B cell (primary cell): ENCODE measurements at regions not wholly inside any gene's neighbourhood (a gene's known extent, or its start where the extent isn't known, plus 50 kb on each side); places are given as distances from the start of the nearest gene placed in this dataset.

Source experiments
- CTCF ChIP-seq: fragments of 200-600 bp; IDR thresholded peaks from one replicate; pipeline ENCODE4 v1.8.0; 2022; ENCODE audit warnings: antibody characterized with exemption, mild to moderate bottlenecking
- EZH2 ChIP-seq: IDR thresholded peaks from 2 replicates; pipeline ENCODE4 v1.6.1; 2012; ENCODE audit warnings: borderline replicate concordance, low read depth, mild to moderate bottlenecking, moderate library complexity, low read length; ENCODE audit not compliant: insufficient read depth, poor library complexity, severe bottlenecking

- no peak for TF ChIP-seq CTCF
- no peak for TF ChIP-seq EZH2
Measured at GRCh38 chr18:65358306-65358705, 392.5 kb upstream of the CDH7 start.
